KMS-11 (cell line): ENCODE measurements at regions not wholly inside any gene's neighbourhood (a gene's known extent, or its start where the extent isn't known, plus 50 kb on each side); places are given as distances from the start of the nearest gene placed in this dataset.

Experiments used
- H2AFZ ChIP-seq: fragments of 200-600 bp; sonication (generic); 2 replicates; pipeline ENCODE4 v1.6.1; 2016; ENCODE audit warnings: antibody characterized with exemption, mixed run types, low read depth
- H3K27ac ChIP-seq: fragments of 200-600 bp; sonication (generic); 2 replicates; pipeline ENCODE4 v1.6.1; 2016; ENCODE audit warnings: mild to moderate bottlenecking, mixed run types
- H3K27me3 ChIP-seq: fragments of 200-600 bp; sonication (generic); 2 replicates; pipeline ENCODE4 v1.6.1; 2017; ENCODE audit warnings: mild to moderate bottlenecking, low read depth, mixed run types, moderate library complexity; ENCODE audit not compliant: insufficient read depth
- H3K36me3 ChIP-seq: fragments of 200-600 bp; sonication (generic); 2 replicates; pipeline ENCODE4 v1.6.1; 2017; ENCODE audit warnings: mild to moderate bottlenecking, mixed run types; ENCODE audit not compliant: insufficient read depth
- H3K4me1 ChIP-seq: fragments of 200-600 bp; sonication (generic); 2 replicates; pipeline ENCODE4 v1.6.1; 2016; ENCODE audit warnings: mild to moderate bottlenecking, low read depth, mixed run types; ENCODE audit not compliant: poor library complexity, severe bottlenecking
- H3K4me2 ChIP-seq: fragments of 200-600 bp; sonication (generic); 2 replicates; pipeline ENCODE4 v1.7.0; 2016; ENCODE audit warnings: mild to moderate bottlenecking, mixed run types
- H3K4me3 ChIP-seq: fragments of 200-600 bp; sonication (generic); IDR thresholded peaks from 2 replicates; pipeline ENCODE4 v1.6.1; 2017; ENCODE audit warnings: low read depth, low read length, mixed read lengths; ENCODE audit not compliant: insufficient read depth
- H3K79me2 ChIP-seq: fragments of 200-600 bp; sonication (generic); 2 replicates; pipeline ENCODE4 v1.6.1; 2016; ENCODE audit warnings: low read depth, mixed run types; ENCODE audit not compliant: insufficient read depth
- H3K9ac ChIP-seq: fragments of 200-600 bp; sonication (generic); 2 replicates; pipeline ENCODE4 v1.6.1; 2016; ENCODE audit warnings: mild to moderate bottlenecking, mixed run types
- H4K20me1 ChIP-seq: fragments of 200-600 bp; sonication (generic); 2 replicates; pipeline ENCODE4 v1.6.1; 2016; ENCODE audit warnings: mild to moderate bottlenecking, mixed run types; ENCODE audit not compliant: insufficient read depth
- CTCF ChIP-seq: fragments of 200-600 bp; sonication (generic); conservative IDR thresholded peaks from 2 replicates; pipeline ENCODE4 v1.6.1; 2017; ENCODE audit warnings: low read depth, mild to moderate bottlenecking, antibody characterized with exemption, low read length, moderate library complexity, mixed read lengths

DNA sequence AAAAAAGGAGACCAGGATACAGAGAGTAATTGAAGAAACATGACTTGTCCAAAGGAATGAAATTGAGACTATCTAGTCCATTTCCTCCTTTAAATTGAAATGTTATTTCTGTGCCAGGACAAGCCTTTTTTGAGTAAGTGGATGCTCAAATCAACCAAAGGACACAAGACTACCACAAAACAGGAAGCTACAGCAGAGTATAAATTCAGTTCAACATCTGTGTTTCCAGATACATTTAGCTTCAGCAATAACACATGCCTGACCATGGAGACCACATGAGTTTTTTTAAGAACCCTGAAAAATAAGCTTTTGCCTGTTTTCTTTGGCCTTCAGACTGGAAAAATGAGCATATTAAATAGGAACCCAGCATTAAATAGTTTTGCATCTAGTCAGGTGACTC lies 707.5 kb downstream of the ZWINT start:
- H3K27ac ChIP-seq, result no peak overlapping the region
- no peaks in the 10 kb centered on the region for H3K36me3 ChIP-seq
- no peak overlapping the region for H3K4me2 ChIP-seq
- no peaks in the 10 kb centered on the region for H3K27me3 ChIP-seq
- H4K20me1 ChIP-seq, result no peaks in the 10 kb centered on the region
- TF ChIP-seq CTCF, result no peak
- H2AFZ ChIP-seq, result no peak overlapping the region
- H3K4me1 ChIP-seq, result no peaks in the 10 kb centered on the region
- no peak overlapping the region for H3K4me3 ChIP-seq
- H3K79me2 ChIP-seq, result no peaks in the 10 kb centered on the region
- H3K9ac ChIP-seq, result no peak overlapping the region

GRCh38 chr10:55641601-55642000 lies 719.5 kb downstream of the ZWINT start:
- Histone ChIP-seq H3K4me2 (no peak overlapping the region), H3K36me3 (no peaks in the 10 kb centered on the region)

DNA sequence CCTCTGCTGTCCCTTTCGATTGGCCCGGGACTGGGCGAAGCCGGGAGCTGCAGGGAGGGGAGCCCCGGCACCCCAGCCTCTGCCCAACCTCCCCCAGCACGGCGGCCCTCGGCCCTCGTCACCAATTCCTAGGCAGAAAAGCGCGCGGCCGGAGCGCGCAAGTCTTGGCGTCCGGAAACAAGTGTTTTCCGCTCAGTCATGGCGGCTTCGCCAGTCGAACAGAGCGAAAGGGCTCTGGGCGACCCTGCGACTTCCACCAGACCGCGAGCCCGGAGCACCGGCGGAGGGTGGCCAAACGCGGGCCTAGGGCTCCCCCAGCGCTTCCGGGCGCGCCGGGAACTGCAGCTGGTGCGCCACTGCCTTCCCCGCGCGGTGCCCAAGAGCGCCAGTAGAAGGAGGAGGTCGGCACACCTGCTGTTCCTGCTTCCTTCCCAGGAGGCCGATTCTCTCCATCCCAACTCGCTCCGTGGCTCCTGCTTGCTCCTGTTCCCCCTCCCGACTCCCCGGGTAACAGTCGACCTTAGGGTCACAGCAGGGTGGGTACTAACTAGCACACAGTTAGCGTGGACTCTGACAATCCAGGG lies 729.9 kb downstream of the ZWINT start:
- Histone ChIP-seq H2AFZ (peak overlapping the region; percentile 87), H3K27me3 (no peaks in the 10 kb centered on the region), H3K4me1 (no peaks in the 10 kb centered on the region), H3K79me2 (no peaks in the 10 kb centered on the region), H3K9ac (peak overlapping the region; percentile 69), H3K4me2 (peak overlapping the region; percentile 92), H3K27ac (peak overlapping the region; percentile 35; the same call in 1 of the 2 replicates), H3K36me3 (no peaks in the 10 kb centered on the region), H4K20me1 (no peaks in the 10 kb centered on the region), H3K4me3 (no peak overlapping the region)
- TF ChIP-seq CTCF, result peak; percentile 69

More at GRCh38 chr10:55641601-55642000, 719.5 kb downstream of the ZWINT start:
- no peak overlapping the region for H3K27ac ChIP-seq
- no peak for TF ChIP-seq CTCF
- no peak overlapping the region for H3K4me3 ChIP-seq
- no peaks in the 10 kb centered on the region for H3K27me3 ChIP-seq
- no peak overlapping the region for H2AFZ ChIP-seq
- H3K9ac ChIP-seq, result no peak overlapping the region
- no peaks in the 10 kb centered on the region for H3K79me2 ChIP-seq
- no peaks in the 10 kb centered on the region for H4K20me1 ChIP-seq
- H3K4me1 ChIP-seq, result no peaks in the 10 kb centered on the region

DNA sequence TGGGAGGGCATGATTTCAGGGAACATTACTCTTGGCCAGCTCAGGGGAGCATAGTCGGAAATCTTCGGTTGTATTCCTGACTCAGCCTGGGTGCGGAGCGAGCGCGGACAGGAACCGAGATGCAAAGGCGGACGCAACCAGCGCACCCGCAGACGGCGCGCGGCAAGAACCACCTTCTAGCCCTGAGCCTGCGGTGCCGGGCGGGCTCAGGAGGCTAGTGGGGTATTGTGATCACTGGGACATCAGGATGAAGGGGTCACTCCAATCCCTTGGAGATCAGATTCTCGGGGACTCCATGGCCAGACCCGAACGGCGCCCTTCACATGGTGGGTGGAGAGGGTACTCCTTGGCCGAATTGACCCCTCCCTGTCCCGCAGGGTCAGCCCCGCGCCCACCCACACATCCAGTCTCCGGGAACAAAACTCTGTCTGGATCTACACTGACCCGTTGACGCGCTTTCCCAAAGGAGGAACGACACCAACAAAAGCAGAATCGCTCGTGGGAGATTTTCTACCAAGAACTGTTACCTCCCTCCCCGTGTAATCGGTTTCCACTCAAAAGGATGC lies 730.5 kb downstream of the ZWINT start:
- peak overlapping the region; percentile 69 for H3K9ac ChIP-seq
- no peaks in the 10 kb centered on the region for H3K79me2 ChIP-seq
- no peaks in the 10 kb centered on the region for H3K27me3 ChIP-seq
- H3K4me2 ChIP-seq, result peak overlapping the region; percentile 92
- peak overlapping the region; percentile 87 for H2AFZ ChIP-seq
- no peaks in the 10 kb centered on the region for H3K4me1 ChIP-seq
- peak overlapping the region; percentile 35; the same call in 1 of the 2 replicates for H3K27ac ChIP-seq
- no peak for TF ChIP-seq CTCF
- H3K36me3 ChIP-seq, result no peaks in the 10 kb centered on the region
- H4K20me1 ChIP-seq, result no peaks in the 10 kb centered on the region
- no peak overlapping the region for H3K4me3 ChIP-seq
